OCI-LY7 (cell line): ENCODE measurements at regions not wholly inside any gene's neighbourhood (a gene's known extent, or its start where the extent isn't known, plus 50 kb on each side); places are given as distances from the start of the nearest gene placed in this dataset.

Source experiments
- BruUV-seq: library from RNA; stranded (reverse); fragments of 400-500 nt; replicated peaks from 2 replicates; lab custom pipeline; 2021; lab: Mats Ljungman, UMichigan
- CTCF ChIA-PET: fragments of 300-600 bp; sonication (Branson Sonifier 250); formaldehyde crosslinking; loops from one replicate; lab custom pipeline; 2022; ENCODE audit warnings: antibody characterized with exemption; ENCODE audit not compliant: unreplicated experiment; lab: Charles Lee
- POLR2A ChIA-PET: fragments of 300-600 bp; sonication (Branson Sonifier 250); formaldehyde crosslinking; loops from one replicate; lab custom pipeline; 2022; ENCODE audit warnings: antibody characterized with exemption; lab: Charles Lee
- DNase-seq: peaks from one replicate; pipeline ENCODE4 v3.0.0-alpha.2; 2015; ENCODE audit warnings: low spot score
- H2AFZ ChIP-seq: fragments of 200-600 bp; sonication (generic), shearing (Covaris generic); 2 replicates; pipeline ENCODE4 v1.6.1; 2014; ENCODE audit warnings: mild to moderate bottlenecking, antibody characterized with exemption, low read length, moderate library complexity
- H3K27ac ChIP-seq: fragments of 200-600 bp; sonication (generic); 2 replicates; pipeline ENCODE4 v1.5.1; 2014; ENCODE audit warnings: mixed run types, low read depth, mild to moderate bottlenecking, moderate library complexity, low read length, inconsistent platforms; ENCODE audit not compliant: poor library complexity, severe bottlenecking
- H3K36me3 ChIP-seq: fragments of 200-600 bp; sonication (generic); 2 replicates; pipeline ENCODE4 v1.6.1; 2014; ENCODE audit warnings: mild to moderate bottlenecking, antibody characterized with exemption, low read length, moderate library complexity, mixed read lengths; ENCODE audit not compliant: insufficient read depth
- H3K4me1 ChIP-seq: fragments of 200-600 bp; sonication (generic); 2 replicates; pipeline ENCODE4 v1.5.1; 2014; ENCODE audit warnings: mild to moderate bottlenecking, low read length; ENCODE audit not compliant: insufficient read depth, poor library complexity, severe bottlenecking
- H3K4me2 ChIP-seq: fragments of 200-600 bp; sonication (generic); 2 replicates; pipeline ENCODE4 v1.6.1; 2014; ENCODE audit warnings: mild to moderate bottlenecking, low read length
- H3K4me3 ChIP-seq: fragments of 200-600 bp; sonication (generic); 2 replicates; pipeline ENCODE4 v1.5.1; 2014; ENCODE audit warnings: mild to moderate bottlenecking, low read depth, low read length; ENCODE audit not compliant: poor library complexity, severe bottlenecking
- H3K79me2 ChIP-seq: fragments of 200-600 bp; sonication (generic); 2 replicates; pipeline ENCODE4 v1.6.1; 2016; ENCODE audit warnings: low read depth, mild to moderate bottlenecking, low read length, moderate library complexity, mixed read lengths; ENCODE audit not compliant: insufficient read depth
- H3K9me2 ChIP-seq: fragments of 200-600 bp; sonication (generic); 2 replicates; pipeline ENCODE4 v1.6.1; 2016; ENCODE audit warnings: mild to moderate bottlenecking, low read length, mixed read lengths; ENCODE audit not compliant: insufficient read depth
- H3K9me3 ChIP-seq: fragments of 200-600 bp; sonication (generic); 2 replicates; pipeline ENCODE4 v1.6.1; 2014; ENCODE audit warnings: mild to moderate bottlenecking, mixed run types, low read length, mixed read lengths
- H4K20me1 ChIP-seq: fragments of 200-600 bp; sonication (generic); 2 replicates; pipeline ENCODE4 v1.6.1; 2014; ENCODE audit warnings: mild to moderate bottlenecking, antibody characterized with exemption, low read length, moderate library complexity, mixed read lengths; ENCODE audit not compliant: insufficient read depth
- CTCF ChIP-seq: fragments of 200-600 bp; sonication (generic); conservative IDR thresholded peaks from 2 replicates; pipeline ENCODE4 v1.5.1; 2014; ENCODE audit warnings: mild to moderate bottlenecking, antibody characterized with exemption, low read length, moderate library complexity, mixed read lengths
- EZH2phosphoT487 ChIP-seq: fragments of 200-600 bp; sonication (generic); IDR thresholded peaks from 2 replicates; pipeline ENCODE4 v1.6.1; 2018; ENCODE audit warnings: low read depth, borderline replicate concordance, mild to moderate bottlenecking, mixed run types, antibody characterized with exemption, low read length, moderate library complexity, mixed read lengths
- intact Hi-C: fragments of 100-400 bp; cut with micrococcal nuclease; formaldehyde crosslinking; loops from one replicate; pipeline ENCODE4 v1.10.0; 2022; ENCODE audit not compliant: unreplicated experiment

- no peak overlapping the region for H3K4me3 ChIP-seq
- CTCF ChIA-PET: no interaction called here
- no peaks in the 10 kb centered on the region for H4K20me1 ChIP-seq
- H3K27ac ChIP-seq: no peak overlapping the region
- no peak for DNase-seq
- POLR2A ChIA-PET: interaction anchor here (0.6 kb wide), 1 partner anchor 1755 kb away, joined by 3 read pairs; no protein-coding TSS in a partner anchor
- H3K36me3 ChIP-seq: no peaks in the 10 kb centered on the region
- H3K9me3 ChIP-seq: no peaks in the 10 kb centered on the region
- H2AFZ ChIP-seq: no peak overlapping the region
- no peak for TF ChIP-seq CTCF
- TF ChIP-seq EZH2phosphoT487: no peak
- H3K9me2 ChIP-seq: no peaks in the 10 kb centered on the region
- no peak overlapping the region for H3K4me2 ChIP-seq
- H3K4me1 ChIP-seq: no peaks in the 10 kb centered on the region
- no TSS peak for BruUV-seq
- no peaks in the 10 kb centered on the region for H3K79me2 ChIP-seq
- intact Hi-C loops: no loop called here
These were observed 1722.0 kb upstream of the TENM3 start for GRCh38 chr4:180521181-180521580.

DNA sequence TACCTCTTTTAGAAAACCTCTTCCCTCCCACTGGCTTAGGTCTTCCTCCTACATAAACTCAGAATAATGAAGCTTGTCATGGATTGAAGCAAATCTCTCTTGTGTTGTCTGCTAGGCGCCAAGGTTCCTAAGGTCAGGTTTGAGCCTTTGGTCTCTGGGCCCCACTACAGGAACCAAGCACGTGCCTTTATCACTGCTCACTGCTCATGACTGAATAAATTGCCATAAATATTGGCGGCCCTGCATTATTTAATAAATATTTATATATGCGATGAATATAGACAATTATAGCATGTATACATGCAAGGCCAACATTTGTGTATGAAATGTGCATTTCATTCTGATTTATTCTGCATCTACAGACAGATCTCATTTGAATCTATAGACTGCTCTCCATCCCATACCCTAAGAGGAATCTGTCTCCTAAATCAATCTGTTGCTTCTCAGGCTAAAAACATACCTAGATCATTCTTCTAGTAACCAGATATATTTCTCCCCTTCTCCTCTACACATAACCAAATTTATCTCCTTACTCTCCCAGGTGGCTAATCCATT, 1717.6 kb upstream of the TENM3 start:
- no peaks in the 10 kb centered on the region for H3K4me1 ChIP-seq
- H3K4me2 ChIP-seq: no peak overlapping the region
- ChIA-PET CTCF (no interaction called here), POLR2A (interaction anchor here (1.0 kb wide), 1 partner anchor 42 kb away, joined by 4 read pairs; no protein-coding TSS in a partner anchor)
- intact Hi-C loops: no loop called here
- H2AFZ ChIP-seq: no peak overlapping the region
- H3K9me2 ChIP-seq: no peaks in the 10 kb centered on the region
- no peak for DNase-seq
- H4K20me1 ChIP-seq: no peaks in the 10 kb centered on the region
- no TSS peak for BruUV-seq
- TF ChIP-seq CTCF (no peak), EZH2phosphoT487 (no peak)
- no peaks in the 10 kb centered on the region for H3K79me2 ChIP-seq
- no peak overlapping the region for H3K4me3 ChIP-seq
- H3K9me3 ChIP-seq: no peaks in the 10 kb centered on the region
- H3K27ac ChIP-seq: no peak overlapping the region
- H3K36me3 ChIP-seq: no peaks in the 10 kb centered on the region

GRCh38 chr4:180528003-180528402, 1715.2 kb upstream of the TENM3 start:
- POLR2A ChIA-PET: no interaction called here
- Histone ChIP-seq H2AFZ (no peak overlapping the region), H3K27ac (no peak overlapping the region), H3K9me2 (no peaks in the 10 kb centered on the region), H3K4me1 (no peaks in the 10 kb centered on the region), H3K4me3 (no peak overlapping the region), H3K36me3 (no peaks in the 10 kb centered on the region), H3K79me2 (no peaks in the 10 kb centered on the region), H3K9me3 (no peaks in the 10 kb centered on the region), H4K20me1 (no peaks in the 10 kb centered on the region), H3K4me2 (no peak overlapping the region)
- no peak for DNase-seq
- BruUV-seq: no TSS peak
- no peak for TF ChIP-seq CTCF
- TF ChIP-seq EZH2phosphoT487: no peak
- intact Hi-C loops: no loop called here
- CTCF ChIA-PET: no interaction called here
